Neural crest cell (in vitro differentiated cells): ENCODE measurements at regions not wholly inside any gene's neighbourhood (a gene's known extent, or its start where the extent isn't known, plus 50 kb on each side); places are given as distances from the start of the nearest gene placed in this dataset.

ENCODE experiments used
- DNase-seq: peaks from one replicate; pipeline ENCODE4 v3.0.0; 2021; ENCODE audit warnings: low read depth, mixed read lengths, low spot score
- H3K27ac Mint-ChIP-seq: one replicate; pipeline ENCODE4 v1.8.0; 2021; ENCODE audit warnings: mild to moderate bottlenecking, mixed read lengths; ENCODE audit not compliant: unreplicated experiment
- H3K27me3 Mint-ChIP-seq: 2 replicates; pipeline ENCODE4 v1.8.0; 2021; ENCODE audit warnings: low read depth, mild to moderate bottlenecking, mixed read lengths
- H3K36me3 Mint-ChIP-seq: 2 replicates; pipeline ENCODE4 v1.8.0; 2021; ENCODE audit warnings: low read depth, mild to moderate bottlenecking, mixed read lengths
- H3K4me1 Mint-ChIP-seq: 2 replicates; pipeline ENCODE4 v1.8.0; 2021; ENCODE audit warnings: mixed read lengths
- H3K4me3 Mint-ChIP-seq: one replicate; pipeline ENCODE4 v1.8.0; 2021; ENCODE audit warnings: mild to moderate bottlenecking, mixed read lengths
- H3K9me3 Mint-ChIP-seq: 2 replicates; pipeline ENCODE4 v1.8.0; 2021; ENCODE audit warnings: mixed read lengths
- TF ChIP-seq, protein P1 (sequence below): fragments of 200-600 bp; sonication (generic); conservative IDR thresholded peaks from 2 replicates; pipeline ENCODE4 v1.5.0; 2021; ENCODE audit warnings: antibody characterized with exemption, mild to moderate bottlenecking

DNA sequence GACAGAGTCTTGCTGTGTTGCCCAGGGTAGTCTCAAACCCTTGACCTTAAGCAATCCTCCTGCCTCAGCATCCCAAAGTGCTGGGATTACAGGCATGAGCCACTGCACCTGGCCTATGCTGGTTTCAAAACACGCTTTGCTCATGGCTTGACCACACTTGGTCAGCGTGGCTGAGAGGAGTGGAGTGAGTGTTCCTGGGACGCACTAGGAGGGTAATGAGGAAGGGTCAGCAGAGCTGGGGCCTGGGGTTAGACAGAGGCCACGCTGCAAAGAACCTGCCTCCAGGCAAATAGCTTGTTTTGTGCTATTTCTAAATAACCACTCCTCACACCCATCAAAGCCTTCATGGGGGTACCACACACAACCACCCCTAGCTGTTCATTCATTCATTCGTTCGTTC lies 77.9 kb upstream of the TOX2 start:
- DNase-seq, result no peak
- no peak overlapping the region for H3K4me3 Mint-ChIP-seq
- peaks cover 20% of the 10 kb centered on the region for H3K4me1 Mint-ChIP-seq
- TF ChIP-seq, protein P1, sequence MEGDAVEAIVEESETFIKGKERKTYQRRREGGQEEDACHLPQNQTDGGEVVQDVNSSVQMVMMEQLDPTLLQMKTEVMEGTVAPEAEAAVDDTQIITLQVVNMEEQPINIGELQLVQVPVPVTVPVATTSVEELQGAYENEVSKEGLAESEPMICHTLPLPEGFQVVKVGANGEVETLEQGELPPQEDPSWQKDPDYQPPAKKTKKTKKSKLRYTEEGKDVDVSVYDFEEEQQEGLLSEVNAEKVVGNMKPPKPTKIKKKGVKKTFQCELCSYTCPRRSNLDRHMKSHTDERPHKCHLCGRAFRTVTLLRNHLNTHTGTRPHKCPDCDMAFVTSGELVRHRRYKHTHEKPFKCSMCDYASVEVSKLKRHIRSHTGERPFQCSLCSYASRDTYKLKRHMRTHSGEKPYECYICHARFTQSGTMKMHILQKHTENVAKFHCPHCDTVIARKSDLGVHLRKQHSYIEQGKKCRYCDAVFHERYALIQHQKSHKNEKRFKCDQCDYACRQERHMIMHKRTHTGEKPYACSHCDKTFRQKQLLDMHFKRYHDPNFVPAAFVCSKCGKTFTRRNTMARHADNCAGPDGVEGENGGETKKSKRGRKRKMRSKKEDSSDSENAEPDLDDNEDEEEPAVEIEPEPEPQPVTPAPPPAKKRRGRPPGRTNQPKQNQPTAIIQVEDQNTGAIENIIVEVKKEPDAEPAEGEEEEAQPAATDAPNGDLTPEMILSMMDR, result no peak
- H3K27me3 Mint-ChIP-seq, result peaks cover 14% of the 10 kb centered on the region
- H3K27ac Mint-ChIP-seq, result no peak overlapping the region
- peaks cover 5% of the 10 kb centered on the region for H3K9me3 Mint-ChIP-seq
- no peaks in the 10 kb centered on the region for H3K36me3 Mint-ChIP-seq

DNA sequence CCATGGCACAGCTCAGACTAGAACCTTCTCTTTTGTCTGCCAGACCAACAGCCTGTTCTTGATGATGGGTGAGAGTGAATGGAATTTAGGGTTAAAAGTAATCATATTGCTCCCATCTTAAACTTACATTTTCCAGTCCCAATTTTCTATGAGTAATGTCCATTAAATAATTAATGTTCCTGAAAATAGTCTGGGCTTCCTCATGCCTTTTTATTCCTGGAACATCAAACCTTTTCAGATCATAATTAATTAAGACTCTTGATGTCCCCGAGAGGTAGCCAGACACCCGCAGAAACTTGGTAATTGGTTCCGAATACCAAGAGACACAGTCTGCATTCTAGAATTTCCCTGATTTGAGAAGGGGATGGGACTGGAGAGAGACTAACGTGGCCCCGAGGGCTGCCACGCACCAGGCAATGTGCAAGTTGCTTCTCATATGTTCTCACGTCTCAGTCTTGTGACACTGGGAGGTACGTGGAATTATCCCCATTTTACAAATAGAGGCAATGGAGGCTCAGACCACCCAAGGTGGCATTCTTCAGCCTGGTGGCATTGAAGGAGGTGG lies 78.6 kb upstream of the TOX2 start:
- DNase-seq, result no peak
- TF ChIP-seq, protein P1, result no peak
- H3K27ac Mint-ChIP-seq, result no peak overlapping the region
- H3K9me3 Mint-ChIP-seq, result peaks cover 5% of the 10 kb centered on the region
- no peaks in the 10 kb centered on the region for H3K36me3 Mint-ChIP-seq
- H3K4me3 Mint-ChIP-seq, result no peak overlapping the region
- H3K4me1 Mint-ChIP-seq, result peaks cover 20% of the 10 kb centered on the region
- peaks cover 15% of the 10 kb centered on the region for H3K27me3 Mint-ChIP-seq

DNA sequence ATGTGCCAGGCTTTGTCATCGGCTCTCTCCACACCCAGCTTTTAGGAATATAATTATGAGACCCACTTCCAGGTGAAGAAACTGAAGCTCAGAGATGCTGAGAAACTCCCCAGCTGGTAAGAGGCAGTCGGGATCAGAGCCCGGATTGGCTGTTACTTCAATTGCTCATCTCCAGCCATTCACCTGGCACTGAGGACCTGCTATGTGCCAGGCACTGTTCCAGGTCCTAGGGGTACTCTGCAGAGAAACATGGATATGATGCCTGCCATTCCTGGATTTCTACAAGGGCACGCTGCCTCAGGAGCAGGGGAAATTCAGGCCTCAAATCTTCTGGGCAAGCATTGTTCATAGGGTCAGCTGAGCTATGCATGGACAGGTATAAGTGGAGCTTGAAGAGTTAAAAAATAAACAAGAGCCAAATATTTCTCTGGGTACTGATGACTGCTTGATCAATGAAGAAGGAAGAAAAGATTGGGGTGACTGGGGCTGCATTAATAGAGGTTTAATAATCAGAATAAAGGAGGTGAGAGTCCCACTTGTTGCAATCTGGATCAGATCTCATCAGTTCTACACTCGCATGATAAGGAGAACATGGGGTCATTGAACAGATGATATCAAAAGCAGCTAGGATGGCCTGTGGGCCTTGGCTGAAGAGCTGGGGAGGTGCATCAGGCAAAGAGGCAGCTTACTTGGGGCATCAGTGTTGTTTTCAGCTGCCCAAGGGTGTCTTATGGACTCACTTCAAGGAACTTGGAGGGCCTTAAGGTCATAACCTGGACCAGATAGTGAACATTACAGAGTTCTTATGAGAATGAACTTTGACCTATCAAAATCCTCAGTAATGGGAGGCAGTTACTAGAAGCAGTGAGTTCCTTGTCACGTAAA lies 80.9 kb upstream of the TOX2 start:
- TF ChIP-seq, protein P1, result no peak
- no peak for DNase-seq
- peaks cover 20% of the 10 kb centered on the region for H3K4me1 Mint-ChIP-seq

DNA sequence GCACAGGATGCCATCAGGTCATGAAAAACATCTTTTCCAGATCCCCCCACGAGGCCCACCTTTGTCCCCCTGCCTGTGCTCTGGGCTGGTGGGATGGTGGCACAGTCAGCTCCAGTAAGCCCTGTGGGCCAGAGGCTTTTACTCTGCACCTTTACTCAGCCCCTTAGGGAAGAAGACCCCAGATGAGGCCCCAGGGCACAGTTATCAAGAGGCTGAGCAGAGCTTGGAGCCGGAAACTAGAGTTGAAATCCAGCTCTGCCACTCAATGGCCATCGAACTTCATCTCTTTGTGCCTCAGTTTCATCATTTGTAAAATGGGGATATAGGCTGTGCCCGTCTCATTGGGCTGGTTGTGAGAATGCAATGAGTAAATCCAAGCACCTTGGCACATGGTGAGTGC lies 81.7 kb upstream of the TOX2 start:
- Mint-ChIP-seq H3K9me3 (peaks cover 5% of the 10 kb centered on the region), H3K4me3 (no peak overlapping the region), H3K36me3 (no peaks in the 10 kb centered on the region), H3K4me1 (peaks cover 20% of the 10 kb centered on the region), H3K27me3 (peaks cover 24% of the 10 kb centered on the region), H3K27ac (no peak overlapping the region)
- TF ChIP-seq, protein P1, result no peak
- no peak for DNase-seq

More for the DNA sequence above, 80.9 kb upstream of the TOX2 start:
- H3K27ac Mint-ChIP-seq, result no peak overlapping the region
- peaks cover 5% of the 10 kb centered on the region for H3K9me3 Mint-ChIP-seq
- H3K27me3 Mint-ChIP-seq, result peaks cover 18% of the 10 kb centered on the region
- no peak overlapping the region for H3K4me3 Mint-ChIP-seq
- no peaks in the 10 kb centered on the region for H3K36me3 Mint-ChIP-seq

DNA sequence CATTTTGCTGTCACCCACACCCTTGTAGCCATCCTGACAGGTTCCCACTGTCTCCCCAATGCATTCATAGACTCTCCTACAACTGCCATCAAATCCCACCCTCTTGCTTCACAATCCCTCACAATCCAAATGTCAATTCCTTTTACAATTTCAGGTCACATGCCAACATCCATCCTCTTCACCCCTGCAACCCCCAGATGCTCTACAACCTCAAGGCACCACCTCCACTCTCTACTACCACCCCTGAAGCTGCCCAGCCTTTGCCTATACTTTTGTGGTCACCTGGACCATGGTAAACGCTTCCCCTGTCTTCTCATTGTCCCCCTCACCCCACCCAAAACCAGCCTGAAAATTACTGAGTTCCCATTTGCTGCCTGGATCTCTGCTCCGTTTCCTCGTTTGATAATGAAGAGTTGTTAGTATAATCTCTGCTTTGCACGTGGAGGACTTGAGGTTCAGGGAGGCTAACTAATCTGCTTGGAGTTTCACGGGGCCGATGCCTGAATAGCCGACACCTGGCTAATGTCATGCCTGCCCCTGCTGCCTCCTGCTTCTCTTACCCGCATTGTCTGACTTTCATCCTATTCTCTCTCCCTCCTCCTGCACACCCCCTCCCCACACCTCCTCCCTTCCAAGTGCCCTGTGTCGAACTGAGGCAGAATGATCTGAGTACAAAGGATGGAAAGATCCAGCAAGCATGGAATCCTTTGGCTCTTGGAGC lies 82.4 kb upstream of the TOX2 start:
- no peaks in the 10 kb centered on the region for H3K36me3 Mint-ChIP-seq
- TF ChIP-seq, protein P1, result no peak
- DNase-seq, result no peak
- no peak overlapping the region for H3K4me3 Mint-ChIP-seq
- H3K27ac Mint-ChIP-seq, result no peak overlapping the region
- peaks cover 15% of the 10 kb centered on the region for H3K4me1 Mint-ChIP-seq
- peaks cover 26% of the 10 kb centered on the region for H3K27me3 Mint-ChIP-seq
- peaks cover 5% of the 10 kb centered on the region for H3K9me3 Mint-ChIP-seq
